ENCODE measurements at regions not wholly inside any gene's neighbourhood (a gene's known extent, or its start where the extent isn't known, plus 50 kb on each side); places are given as distances from the start of the nearest gene placed in this dataset.

DNA sequence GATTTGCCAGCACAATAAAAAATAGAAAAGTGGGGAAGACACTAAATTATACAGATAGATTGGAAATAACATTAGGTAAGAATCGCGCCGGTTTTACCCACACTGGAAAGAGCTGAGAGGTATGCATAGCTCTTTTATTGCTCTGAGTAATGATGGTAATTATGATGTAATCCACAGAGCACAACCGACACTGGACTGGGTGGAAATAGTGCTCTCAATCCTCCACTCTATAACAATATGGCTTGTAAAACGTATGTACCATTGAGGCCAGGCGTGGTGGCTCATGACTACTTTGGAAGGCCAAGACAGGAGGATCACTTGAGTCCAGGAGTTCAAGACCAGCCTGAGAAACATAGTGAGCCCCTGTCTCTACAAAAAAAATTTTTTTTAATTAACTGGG, 104.3 kb upstream of the RAPGEF2 start:
- TF ChIP-seq CTCF (IDR thresholded peaks at IDR 0.05) = no peak
- TF ChIP-seq MAX (IDR thresholded peaks at IDR 0.05; ENCODE audit: low read depth) = no peak
- TF ChIP-seq, protein P1, sequence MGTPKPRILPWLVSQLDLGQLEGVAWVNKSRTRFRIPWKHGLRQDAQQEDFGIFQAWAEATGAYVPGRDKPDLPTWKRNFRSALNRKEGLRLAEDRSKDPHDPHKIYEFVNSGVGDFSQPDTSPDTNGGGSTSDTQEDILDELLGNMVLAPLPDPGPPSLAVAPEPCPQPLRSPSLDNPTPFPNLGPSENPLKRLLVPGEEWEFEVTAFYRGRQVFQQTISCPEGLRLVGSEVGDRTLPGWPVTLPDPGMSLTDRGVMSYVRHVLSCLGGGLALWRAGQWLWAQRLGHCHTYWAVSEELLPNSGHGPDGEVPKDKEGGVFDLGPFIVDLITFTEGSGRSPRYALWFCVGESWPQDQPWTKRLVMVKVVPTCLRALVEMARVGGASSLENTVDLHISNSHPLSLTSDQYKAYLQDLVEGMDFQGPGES (IDR thresholded peaks at IDR 0.05; ENCODE audit: low read depth, low read length) = no peak
- no peak for TF ChIP-seq FOXJ3 (CRISPR knock-in tag; IDR thresholded peaks at IDR 0.05)
- TF ChIP-seq RCOR1 (IDR thresholded peaks at IDR 0.05; ENCODE audit: low read length) = no peak

Data from SK-N-SH (cell line).